ENCODE measurements at regions not wholly inside any gene's neighbourhood (a gene's known extent, or its start where the extent isn't known, plus 50 kb on each side); places are given as distances from the start of the nearest gene placed in this dataset.
A peak's percentile ranks its signal among the peaks of the same experiment; 100 is the strongest.

GRCh38 chr9:88784960-88785359 lies 206.3 kb upstream of the S1PR3 start:
- ChIA-PET POLR2A (no interaction called here), CTCF (no interaction called here)
- no peaks in the 10 kb centered on the region for H3K36me3 ChIP-seq (ENCODE audit: control insufficient read depth in 2 of 2, insufficient read depth in 1 of 2, low read length in 2 of 2)
- TF ChIP-seq ZNF354C (tag by site-specific recombination; IDR thresholded peaks at IDR 0.05; ENCODE audit: borderline replicate concordance, low read depth) (no peak), ZNF629 (tag by site-specific recombination; IDR thresholded peaks at IDR 0.05) (no peak)
- TF ChIP-seq, protein P1, sequence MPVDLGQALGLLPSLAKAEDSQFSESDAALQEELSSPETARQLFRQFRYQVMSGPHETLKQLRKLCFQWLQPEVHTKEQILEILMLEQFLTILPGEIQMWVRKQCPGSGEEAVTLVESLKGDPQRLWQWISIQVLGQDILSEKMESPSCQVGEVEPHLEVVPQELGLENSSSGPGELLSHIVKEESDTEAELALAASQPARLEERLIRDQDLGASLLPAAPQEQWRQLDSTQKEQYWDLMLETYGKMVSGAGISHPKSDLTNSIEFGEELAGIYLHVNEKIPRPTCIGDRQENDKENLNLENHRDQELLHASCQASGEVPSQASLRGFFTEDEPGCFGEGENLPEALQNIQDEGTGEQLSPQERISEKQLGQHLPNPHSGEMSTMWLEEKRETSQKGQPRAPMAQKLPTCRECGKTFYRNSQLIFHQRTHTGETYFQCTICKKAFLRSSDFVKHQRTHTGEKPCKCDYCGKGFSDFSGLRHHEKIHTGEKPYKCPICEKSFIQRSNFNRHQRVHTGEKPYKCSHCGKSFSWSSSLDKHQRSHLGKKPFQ (tag by site-specific recombination; IDR thresholded peaks at IDR 0.05), result no peak
- TF ChIP-seq, protein P2, sequence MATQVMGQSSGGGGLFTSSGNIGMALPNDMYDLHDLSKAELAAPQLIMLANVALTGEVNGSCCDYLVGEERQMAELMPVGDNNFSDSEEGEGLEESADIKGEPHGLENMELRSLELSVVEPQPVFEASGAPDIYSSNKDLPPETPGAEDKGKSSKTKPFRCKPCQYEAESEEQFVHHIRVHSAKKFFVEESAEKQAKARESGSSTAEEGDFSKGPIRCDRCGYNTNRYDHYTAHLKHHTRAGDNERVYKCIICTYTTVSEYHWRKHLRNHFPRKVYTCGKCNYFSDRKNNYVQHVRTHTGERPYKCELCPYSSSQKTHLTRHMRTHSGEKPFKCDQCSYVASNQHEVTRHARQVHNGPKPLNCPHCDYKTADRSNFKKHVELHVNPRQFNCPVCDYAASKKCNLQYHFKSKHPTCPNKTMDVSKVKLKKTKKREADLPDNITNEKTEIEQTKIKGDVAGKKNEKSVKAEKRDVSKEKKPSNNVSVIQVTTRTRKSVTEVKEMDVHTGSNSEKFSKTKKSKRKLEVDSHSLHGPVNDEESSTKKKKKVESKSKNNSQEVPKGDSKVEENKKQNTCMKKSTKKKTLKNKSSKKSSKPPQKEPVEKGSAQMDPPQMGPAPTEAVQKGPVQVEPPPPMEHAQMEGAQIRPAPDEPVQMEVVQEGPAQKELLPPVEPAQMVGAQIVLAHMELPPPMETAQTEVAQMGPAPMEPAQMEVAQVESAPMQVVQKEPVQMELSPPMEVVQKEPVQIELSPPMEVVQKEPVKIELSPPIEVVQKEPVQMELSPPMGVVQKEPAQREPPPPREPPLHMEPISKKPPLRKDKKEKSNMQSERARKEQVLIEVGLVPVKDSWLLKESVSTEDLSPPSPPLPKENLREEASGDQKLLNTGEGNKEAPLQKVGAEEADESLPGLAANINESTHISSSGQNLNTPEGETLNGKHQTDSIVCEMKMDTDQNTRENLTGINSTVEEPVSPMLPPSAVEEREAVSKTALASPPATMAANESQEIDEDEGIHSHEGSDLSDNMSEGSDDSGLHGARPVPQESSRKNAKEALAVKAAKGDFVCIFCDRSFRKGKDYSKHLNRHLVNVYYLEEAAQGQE (tag by site-specific recombination; IDR thresholded peaks at IDR 0.05), result peak; percentile 59
- no peak overlapping the region for H3K4me3 ChIP-seq (ENCODE audit: low read depth, low read length)
- H3K4me1 ChIP-seq (ENCODE audit: control insufficient read depth, insufficient read depth, low read length), result 0 out of 2 replicates have a peak, but pooled peaks cover 2% of the 10 kb centered on the region
- no peaks in the 10 kb centered on the region for H3K9me3 ChIP-seq (ENCODE audit: control insufficient read depth, insufficient read depth, low read depth, low read length)
- no peak overlapping the region for H3K27ac ChIP-seq (ENCODE audit: extremely low read depth, low read depth, low read length)

GRCh38 chr9:88786291-88787079 lies 204.8 kb upstream of the S1PR3 start:
- CTCF ChIA-PET, result no interaction called here
- POLR2A ChIA-PET, result no interaction called here
- Histone ChIP-seq H3K36me3 (ENCODE audit: control insufficient read depth in 2 of 2, insufficient read depth in 1 of 2, low read length in 2 of 2) (no peaks in the 10 kb centered on the region), H3K27ac (ENCODE audit: extremely low read depth, low read depth, low read length) (no peak overlapping the region), H3K4me1 (ENCODE audit: control insufficient read depth, insufficient read depth, low read length) (0 out of 2 replicates have a peak, but pooled peaks cover 2% of the 10 kb centered on the region), H3K9me3 (ENCODE audit: control insufficient read depth, insufficient read depth, low read depth, low read length) (no peaks in the 10 kb centered on the region), H3K4me3 (ENCODE audit: low read depth, low read length) (no peak overlapping the region)
- TF ChIP-seq ZNF664 (tag by site-specific recombination; IDR thresholded peaks at IDR 0.05) (no peak), WT1 (tag by site-specific recombination; IDR thresholded peaks at IDR 0.05) (no peak), ZNF114 (tag by site-specific recombination; IDR thresholded peaks at IDR 0.05) (no peak), PBX3 (CRISPR knock-in tag; IDR thresholded peaks at IDR 0.05) (no peak), IKZF3 (tag by site-specific recombination; IDR thresholded peaks at IDR 0.05) (no peak), ZNF433 (tag by site-specific recombination; IDR thresholded peaks at IDR 0.05; ENCODE audit: low read depth) (no peak), ZNF692 (tag by site-specific recombination; IDR thresholded peaks at IDR 0.05) (no peak), EGR2 (tag by site-specific recombination; IDR thresholded peaks at IDR 0.05; ENCODE audit: low read depth) (no peak), ZNF266 (tag by site-specific recombination; IDR thresholded peaks at IDR 0.05; ENCODE audit: low read depth) (no peak), ZNF169 (tag by site-specific recombination; IDR thresholded peaks at IDR 0.05) (no peak), ZNF423 (tag by site-specific recombination; IDR thresholded peaks at IDR 0.05) (no peak), ZNF626 (tag by site-specific recombination; IDR thresholded peaks at IDR 0.05) (no peak)
- TF ChIP-seq, protein P3, sequence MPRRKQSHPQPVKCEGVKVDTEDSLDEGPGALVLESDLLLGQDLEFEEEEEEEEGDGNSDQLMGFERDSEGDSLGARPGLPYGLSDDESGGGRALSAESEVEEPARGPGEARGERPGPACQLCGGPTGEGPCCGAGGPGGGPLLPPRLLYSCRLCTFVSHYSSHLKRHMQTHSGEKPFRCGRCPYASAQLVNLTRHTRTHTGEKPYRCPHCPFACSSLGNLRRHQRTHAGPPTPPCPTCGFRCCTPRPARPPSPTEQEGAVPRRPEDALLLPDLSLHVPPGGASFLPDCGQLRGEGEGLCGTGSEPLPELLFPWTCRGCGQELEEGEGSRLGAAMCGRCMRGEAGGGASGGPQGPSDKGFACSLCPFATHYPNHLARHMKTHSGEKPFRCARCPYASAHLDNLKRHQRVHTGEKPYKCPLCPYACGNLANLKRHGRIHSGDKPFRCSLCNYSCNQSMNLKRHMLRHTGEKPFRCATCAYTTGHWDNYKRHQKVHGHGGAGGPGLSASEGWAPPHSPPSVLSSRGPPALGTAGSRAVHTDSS (tag by site-specific recombination; IDR thresholded peaks at IDR 0.05), result no peak
- TF ChIP-seq, protein P4, sequence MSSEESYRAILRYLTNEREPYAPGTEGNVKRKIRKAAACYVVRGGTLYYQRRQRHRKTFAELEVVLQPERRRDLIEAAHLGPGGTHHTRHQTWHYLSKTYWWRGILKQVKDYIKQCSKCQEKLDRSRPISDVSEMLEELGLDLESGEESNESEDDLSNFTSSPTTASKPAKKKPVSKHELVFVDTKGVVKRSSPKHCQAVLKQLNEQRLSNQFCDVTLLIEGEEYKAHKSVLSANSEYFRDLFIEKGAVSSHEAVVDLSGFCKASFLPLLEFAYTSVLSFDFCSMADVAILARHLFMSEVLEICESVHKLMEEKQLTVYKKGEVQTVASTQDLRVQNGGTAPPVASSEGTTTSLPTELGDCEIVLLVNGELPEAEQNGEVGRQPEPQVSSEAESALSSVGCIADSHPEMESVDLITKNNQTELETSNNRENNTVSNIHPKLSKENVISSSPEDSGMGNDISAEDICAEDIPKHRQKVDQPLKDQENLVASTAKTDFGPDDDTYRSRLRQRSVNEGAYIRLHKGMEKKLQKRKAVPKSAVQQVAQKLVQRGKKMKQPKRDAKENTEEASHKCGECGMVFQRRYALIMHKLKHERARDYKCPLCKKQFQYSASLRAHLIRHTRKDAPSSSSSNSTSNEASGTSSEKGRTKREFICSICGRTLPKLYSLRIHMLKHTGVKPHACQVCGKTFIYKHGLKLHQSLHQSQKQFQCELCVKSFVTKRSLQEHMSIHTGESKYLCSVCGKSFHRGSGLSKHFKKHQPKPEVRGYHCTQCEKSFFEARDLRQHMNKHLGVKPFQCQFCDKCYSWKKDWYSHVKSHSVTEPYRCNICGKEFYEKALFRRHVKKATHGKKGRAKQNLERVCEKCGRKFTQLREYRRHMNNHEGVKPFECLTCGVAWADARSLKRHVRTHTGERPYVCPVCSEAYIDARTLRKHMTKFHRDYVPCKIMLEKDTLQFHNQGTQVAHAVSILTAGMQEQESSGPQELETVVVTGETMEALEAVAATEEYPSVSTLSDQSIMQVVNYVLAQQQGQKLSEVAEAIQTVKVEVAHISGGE (tag by site-specific recombination; conservative IDR thresholded peaks at IDR 0.05; ENCODE audit: low read depth), result no peak
- TF ChIP-seq, protein P1 (tag by site-specific recombination; IDR thresholded peaks at IDR 0.05), result no peak
